HG02943 (cell line): ENCODE measurements at regions not wholly inside any gene's neighbourhood (a gene's known extent, or its start where the extent isn't known, plus 50 kb on each side); places are given as distances from the start of the nearest gene placed in this dataset.
"Not testable (repeated sequence)": the region's sequence is repeated elsewhere in the genome, so short reads cannot be mapped to it uniquely, and the experiment has no call there.

Source experiments
- ATAC-seq: cut with Tn5 transposase; IDR thresholded peaks from one replicate; pipeline ENCODE4 v1.9.1; 2021; ENCODE audit warnings: mild to moderate bottlenecking, low read depth, moderate library complexity; ENCODE audit not compliant: unreplicated experiment

DNA sequence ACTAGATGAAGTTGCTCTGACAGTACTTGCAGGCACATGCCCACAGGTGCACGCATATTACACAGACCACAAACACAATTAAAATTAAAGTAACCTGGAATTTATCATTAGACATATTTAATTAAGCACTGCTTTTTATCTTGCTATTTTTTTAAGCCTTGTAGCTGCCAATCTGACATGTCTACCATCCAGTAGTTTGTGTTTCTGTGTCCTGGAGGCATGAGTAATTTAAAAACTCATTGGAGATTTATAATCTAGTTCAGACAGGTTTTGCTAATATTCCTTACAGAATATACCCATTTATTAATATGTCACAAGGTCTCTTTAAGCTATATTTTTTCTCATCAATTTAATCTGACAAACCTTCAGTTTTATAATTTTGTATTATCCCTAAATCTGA is 445.0 kb upstream of the KLF6 start:
- no peak for ATAC-seq

GRCh38 chr10:4229106-4229505 is 444.1 kb upstream of the KLF6 start:
- no peak for ATAC-seq

GRCh38 chr10:4227586-4227985 is 442.6 kb upstream of the KLF6 start:
- no peak for ATAC-seq

DNA sequence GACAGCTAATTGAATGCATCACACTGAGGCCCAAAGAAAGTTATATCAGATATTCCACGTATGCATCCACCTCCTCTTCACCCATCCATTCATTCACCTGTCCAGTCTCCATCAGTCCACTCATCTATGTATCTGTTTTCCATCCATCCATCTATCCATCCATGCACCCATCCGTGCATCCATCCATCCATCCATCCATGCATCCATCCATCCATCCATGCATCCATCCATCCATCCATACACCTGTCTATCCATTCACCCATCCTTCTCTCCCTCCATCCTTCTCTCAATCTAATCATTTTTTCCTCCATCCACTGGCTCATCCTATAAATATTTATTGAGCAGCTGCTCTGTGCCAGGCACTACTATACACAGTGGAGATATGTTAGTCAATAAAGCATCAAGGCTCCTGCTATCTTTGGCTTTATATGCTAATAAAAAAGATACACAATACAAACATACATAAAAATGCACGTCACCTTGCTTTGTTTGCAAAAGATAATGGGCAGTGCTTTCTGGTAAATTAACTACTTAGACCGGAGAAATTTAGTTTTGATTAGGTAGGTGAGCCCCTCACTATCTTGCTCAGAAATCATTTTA is 442.0 kb upstream of the KLF6 start:
- ATAC-seq = no peak

DNA sequence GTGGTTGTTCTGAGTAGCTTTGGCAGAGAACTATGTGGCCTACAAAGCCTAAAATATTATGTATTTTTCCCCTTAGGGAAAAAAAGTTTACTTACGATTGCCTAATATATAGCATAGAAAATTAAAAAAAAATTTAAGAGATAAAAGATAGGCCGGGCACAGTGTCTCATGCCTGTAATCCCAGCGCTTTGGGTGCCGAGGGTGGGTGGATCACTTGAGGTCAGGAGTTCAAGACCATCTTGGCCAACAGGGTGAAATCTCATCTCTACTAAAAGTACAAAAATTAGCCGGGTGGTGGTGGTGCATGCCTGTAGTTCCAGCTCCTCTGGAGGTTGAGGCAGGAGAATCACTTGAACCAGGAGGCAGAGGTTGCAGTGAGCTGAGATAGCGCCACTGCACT is 439.2 kb upstream of the KLF6 start:
- ATAC-seq = no peak

DNA sequence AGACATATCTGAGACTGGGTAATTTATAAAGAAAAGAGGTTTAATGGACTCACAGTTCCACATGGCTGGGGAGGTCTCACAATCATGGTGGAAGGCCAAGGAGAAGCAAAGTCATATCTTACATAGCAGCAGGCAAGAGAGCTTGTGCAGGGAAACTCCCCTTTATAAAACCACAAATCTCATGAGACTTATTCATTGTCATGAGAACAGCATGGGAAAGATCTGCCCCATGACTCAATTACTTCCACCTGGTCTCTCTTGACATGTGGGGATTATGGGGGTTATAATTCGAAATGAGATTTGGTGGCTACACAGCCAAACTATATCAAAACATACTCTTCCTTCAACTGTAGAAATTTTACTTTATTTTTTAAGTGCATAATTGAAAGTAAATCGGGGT is 436.3 kb upstream of the KLF6 start:
- ATAC-seq = not testable (repeated sequence)

GRCh38 chr10:4219901-4220300 is 434.9 kb upstream of the KLF6 start:
- no peak for ATAC-seq

DNA sequence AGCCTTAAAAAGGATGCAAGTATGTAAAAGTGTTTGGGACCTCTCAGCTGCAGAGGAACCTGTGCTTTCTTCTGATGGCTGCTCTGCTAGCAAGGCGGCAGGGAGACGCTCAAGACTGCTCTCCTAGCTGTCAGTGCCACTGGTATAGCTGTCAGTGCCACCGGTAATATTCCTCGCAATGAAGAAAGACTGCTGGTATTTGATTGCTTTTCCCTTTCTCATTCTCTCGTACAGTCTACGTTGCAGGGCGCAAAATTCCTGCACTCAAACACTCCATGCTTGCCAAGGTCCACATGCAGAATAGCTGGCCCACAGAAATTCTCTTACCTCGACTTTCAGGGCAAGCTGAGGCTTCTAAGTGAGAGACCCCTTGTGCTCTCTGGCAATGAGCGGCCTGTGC is 432.6 kb upstream of the KLF6 start:
- ATAC-seq = no peak

GRCh38 chr10:4217187-4217586 is 432.2 kb upstream of the KLF6 start:
- no peak for ATAC-seq

DNA sequence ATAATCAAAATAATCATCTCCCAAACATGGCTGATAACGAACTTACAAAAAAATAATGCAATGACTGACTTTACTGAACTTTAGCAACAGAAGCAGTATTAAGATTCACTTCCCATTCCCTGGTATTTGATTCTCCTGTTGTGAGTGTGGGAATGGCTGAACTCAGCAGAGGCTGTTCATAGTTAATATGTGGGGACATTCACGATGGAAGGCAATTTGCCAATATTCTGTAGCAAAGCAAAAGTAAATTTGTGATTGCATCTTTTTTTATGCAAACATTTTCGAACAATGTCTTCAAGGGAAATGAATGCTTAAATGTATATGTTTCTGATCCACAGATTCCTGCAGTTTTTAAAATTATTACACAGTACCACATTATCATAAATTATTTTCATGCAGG is 431.7 kb upstream of the KLF6 start:
- no peak for ATAC-seq

DNA sequence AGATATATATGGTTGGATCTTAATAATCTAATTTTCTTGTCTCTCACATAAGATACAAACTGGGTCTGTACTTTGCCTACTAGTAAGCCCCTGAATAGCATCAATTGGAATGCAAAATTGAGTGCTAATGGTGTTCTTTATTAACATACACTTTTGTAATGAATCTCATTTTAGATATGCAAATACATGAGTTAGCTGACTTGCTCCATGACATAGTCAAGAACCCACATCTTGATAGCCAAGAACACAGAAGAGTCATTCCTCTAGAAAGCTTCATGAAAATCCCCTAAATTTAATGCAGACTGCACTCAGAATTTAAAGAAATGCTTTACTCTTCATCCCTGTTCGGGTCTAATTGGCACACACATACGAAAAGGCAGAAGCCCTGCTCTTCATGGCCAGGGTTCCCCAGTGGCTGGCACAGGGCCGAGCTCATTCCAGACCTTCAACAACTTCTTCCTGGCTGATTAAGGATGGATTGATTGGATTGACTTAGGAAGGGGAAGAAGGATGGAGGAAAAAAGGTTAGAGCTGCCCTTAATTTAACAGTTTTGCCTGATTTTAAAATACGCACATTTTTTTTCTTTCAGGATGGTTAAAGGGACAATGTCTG is 431.1 kb upstream of the KLF6 start:
- no peak for ATAC-seq

- no peak for ATAC-seq
These were observed 430.5 kb upstream of the KLF6 start for GRCh38 chr10:4215485-4215884.

DNA sequence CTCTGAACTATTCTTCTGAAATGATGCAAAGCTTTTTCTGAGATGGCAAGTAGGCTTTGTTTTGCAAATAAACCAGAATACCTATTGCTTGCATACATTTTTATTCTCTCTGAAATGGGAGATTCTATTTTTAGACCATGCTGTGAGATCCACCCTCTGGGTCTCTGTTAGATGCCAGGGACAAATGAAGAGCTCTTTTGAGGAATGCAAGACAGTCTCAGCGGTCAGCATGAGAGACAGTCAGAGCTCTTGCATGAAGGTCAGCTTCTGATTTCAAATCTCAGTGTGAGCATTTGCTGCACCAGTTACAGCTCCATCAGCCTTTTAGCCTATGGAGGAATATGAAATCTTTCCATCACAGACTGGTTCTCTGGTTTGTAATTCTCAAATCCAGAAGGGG is 429.9 kb upstream of the KLF6 start:
- ATAC-seq = no peak

GRCh38 chr10:4213441-4213840 is 428.4 kb upstream of the KLF6 start:
- ATAC-seq = no peak

DNA sequence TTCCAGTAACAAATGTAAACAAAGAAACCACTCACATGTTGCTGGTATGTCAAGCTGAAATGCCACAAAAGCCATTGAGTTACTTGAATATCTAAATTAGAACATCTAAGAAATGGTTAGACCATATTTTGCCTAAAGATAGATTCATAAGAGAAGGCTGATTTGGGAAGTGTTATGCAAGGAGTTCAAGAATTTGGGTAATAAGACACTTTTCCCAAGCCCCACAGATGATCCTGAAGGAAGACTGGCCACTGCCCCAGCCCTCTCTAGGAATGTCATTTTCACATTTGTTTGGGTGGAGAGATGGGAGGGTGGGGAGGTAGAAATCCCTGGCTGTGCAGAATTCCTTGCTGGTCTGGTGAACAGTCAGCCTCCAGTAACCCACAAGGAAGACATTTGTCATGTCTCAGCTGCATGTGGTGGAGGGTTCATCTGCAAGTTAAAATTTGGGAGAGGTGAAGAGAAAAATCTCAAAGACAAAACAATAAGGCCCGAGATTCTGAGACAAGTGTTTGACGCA is 427.2 kb upstream of the KLF6 start:
- no peak for ATAC-seq

GRCh38 chr10:4208499-4208898 is 423.5 kb upstream of the KLF6 start:
- ATAC-seq = no peak

GRCh38 chr10:4205113-4205512 is 420.1 kb upstream of the KLF6 start:
- ATAC-seq = no peak

GRCh38 chr10:4202938-4203337 is 417.9 kb upstream of the KLF6 start:
- ATAC-seq = no peak

DNA sequence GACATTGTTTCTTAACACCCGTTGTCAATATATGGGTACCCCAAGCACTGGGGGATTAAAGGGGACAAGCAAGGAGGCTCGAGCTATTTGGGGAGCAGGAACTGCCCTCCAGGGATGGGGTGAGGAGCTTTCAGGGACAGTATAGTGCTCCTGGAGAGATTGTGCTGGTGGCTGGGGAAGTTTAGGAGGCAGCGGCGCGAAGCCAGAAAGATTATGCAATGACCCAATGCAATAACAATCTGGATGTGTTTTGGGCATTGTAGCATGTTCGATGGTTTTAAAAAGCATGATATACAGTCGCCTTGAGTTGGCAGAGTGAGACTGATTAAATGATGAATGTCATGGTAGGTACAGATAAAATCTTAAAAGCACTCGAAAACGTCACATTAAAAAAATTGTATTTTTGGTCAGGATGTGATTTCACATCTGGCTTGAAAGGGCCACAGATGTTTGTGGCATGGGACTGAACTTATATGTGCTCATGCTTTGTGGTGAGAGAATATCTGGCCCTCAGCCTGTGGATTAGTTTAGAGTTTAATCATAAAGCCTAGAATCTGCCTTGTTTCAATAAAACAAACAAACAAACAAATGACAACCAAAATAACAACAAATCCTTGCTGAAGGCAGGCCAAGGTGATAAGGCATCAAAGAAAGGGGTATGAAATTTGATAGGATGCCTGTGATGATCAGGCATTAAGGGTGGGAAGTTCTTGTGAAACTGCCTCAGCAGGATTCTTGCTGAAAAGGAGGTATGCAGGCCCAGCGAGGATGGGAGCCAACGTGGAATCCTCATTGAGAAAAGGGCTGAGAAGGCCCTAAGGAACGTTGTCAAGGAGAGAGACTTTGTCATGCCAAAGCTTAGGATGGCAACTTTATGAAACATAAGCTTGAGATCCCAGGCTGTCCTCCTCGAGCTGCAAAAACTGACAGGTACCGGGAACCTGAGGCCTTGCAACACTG is 417.1 kb upstream of the KLF6 start:
- ATAC-seq = no peak

- ATAC-seq = no peak
These were observed 414.2 kb upstream of the KLF6 start for GRCh38 chr10:4199196-4199595.

- no peak for ATAC-seq
These were observed 413.2 kb upstream of the KLF6 start for GRCh38 chr10:4198216-4198615.
